ENCODE measurements at regions not wholly inside any gene's neighbourhood (a gene's known extent, or its start where the extent isn't known, plus 50 kb on each side); places are given as distances from the start of the nearest gene placed in this dataset.

- Histone ChIP-seq H3K4me3 (no peak overlapping the region), H3K27me3 (ENCODE audit: insufficient read depth) (no peaks in the 10 kb centered on the region), H3K79me2 (replicated peaks; ENCODE audit: insufficient read depth) (no peaks in the 10 kb centered on the region), H3K4me2 (no peak overlapping the region), H3K4me1 (ENCODE audit: insufficient read depth) (no peaks in the 10 kb centered on the region), H2AFZ (no peak overlapping the region), H3K36me3 (ENCODE audit: insufficient read depth) (no peaks in the 10 kb centered on the region; the same call in 1 of the 2 replicates), H3K27ac (ENCODE audit: low read depth) (no peak overlapping the region), H3K9me2 (ENCODE audit: insufficient read depth) (no peaks in the 10 kb centered on the region), H3F3A (replicated peaks; ENCODE audit: low read depth) (no peaks in the 10 kb centered on the region), H4K20me1 (replicated peaks; ENCODE audit: insufficient read depth) (no peaks in the 10 kb centered on the region)
- ATAC-seq, result no peak
- H3K27me3 Mint-ChIP-seq (ENCODE audit: insufficient read depth, low read depth, poor library complexity), result no peaks in the 10 kb centered on the region
- peaks cover 7% of the 10 kb centered on the region; the same call in 2 of the 3 replicates for H3K36me3 Mint-ChIP-seq (ENCODE audit: low read depth)
- TF ChIP-seq, protein P1, sequence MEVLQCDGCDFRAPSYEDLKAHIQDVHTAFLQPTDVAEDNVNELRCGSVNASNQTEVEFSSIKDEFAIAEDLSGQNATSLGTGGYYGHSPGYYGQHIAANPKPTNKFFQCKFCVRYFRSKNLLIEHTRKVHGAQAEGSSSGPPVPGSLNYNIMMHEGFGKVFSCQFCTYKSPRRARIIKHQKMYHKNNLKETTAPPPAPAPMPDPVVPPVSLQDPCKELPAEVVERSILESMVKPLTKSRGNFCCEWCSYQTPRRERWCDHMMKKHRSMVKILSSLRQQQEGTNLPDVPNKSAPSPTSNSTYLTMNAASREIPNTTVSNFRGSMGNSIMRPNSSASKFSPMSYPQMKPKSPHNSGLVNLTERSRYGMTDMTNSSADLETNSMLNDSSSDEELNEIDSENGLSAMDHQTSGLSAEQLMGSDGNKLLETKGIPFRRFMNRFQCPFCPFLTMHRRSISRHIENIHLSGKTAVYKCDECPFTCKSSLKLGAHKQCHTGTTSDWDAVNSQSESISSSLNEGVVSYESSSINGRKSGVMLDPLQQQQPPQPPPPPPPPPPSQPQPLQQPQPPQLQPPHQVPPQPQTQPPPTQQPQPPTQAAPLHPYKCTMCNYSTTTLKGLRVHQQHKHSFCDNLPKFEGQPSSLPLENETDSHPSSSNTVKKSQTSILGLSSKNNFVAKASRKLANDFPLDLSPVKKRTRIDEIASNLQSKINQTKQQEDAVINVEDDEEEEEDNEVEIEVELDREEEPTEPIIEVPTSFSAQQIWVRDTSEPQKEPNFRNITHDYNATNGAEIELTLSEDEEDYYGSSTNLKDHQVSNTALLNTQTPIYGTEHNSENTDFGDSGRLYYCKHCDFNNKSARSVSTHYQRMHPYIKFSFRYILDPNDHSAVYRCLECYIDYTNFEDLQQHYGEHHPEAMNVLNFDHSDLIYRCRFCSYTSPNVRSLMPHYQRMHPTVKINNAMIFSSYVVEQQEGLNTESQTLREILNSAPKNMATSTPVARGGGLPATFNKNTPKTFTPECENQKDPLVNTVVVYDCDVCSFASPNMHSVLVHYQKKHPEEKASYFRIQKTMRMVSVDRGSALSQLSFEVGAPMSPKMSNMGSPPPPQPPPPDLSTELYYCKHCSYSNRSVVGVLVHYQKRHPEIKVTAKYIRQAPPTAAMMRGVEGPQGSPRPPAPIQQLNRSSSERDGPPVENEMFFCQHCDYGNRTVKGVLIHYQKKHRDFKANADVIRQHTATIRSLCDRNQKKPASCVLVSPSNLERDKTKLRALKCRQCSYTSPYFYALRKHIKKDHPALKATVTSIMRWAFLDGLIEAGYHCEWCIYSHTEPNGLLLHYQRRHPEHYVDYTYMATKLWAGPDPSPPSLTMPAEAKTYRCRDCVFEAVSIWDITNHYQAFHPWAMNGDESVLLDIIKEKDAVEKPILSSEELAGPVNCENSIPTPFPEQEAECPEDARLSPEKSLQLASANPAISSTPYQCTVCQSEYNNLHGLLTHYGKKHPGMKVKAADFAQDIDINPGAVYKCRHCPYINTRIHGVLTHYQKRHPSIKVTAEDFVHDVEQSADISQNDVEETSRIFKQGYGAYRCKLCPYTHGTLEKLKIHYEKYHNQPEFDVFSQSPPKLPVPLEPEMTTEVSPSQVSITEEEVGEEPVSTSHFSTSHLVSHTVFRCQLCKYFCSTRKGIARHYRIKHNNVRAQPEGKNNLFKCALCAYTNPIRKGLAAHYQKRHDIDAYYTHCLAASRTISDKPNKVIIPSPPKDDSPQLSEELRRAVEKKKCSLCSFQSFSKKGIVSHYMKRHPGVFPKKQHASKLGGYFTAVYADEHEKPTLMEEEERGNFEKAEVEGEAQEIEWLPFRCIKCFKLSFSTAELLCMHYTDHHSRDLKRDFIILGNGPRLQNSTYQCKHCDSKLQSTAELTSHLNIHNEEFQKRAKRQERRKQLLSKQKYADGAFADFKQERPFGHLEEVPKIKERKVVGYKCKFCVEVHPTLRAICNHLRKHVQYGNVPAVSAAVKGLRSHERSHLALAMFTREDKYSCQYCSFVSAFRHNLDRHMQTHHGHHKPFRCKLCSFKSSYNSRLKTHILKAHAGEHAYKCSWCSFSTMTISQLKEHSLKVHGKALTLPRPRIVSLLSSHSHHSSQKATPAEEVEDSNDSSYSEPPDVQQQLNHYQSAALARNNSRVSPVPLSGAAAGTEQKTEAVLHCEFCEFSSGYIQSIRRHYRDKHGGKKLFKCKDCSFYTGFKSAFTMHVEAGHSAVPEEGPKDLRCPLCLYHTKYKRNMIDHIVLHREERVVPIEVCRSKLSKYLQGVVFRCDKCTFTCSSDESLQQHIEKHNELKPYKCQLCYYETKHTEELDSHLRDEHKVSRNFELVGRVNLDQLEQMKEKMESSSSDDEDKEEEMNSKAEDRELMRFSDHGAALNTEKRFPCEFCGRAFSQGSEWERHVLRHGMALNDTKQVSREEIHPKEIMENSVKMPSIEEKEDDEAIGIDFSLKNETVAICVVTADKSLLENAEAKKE (CRISPR knock-in tag; IDR thresholded peaks at IDR 0.05), result no peak
- TF ChIP-seq EZH2 (IDR thresholded peaks at IDR 0.05; ENCODE audit: low read depth, unreplicated experiment) (no peak), CREB1 (CRISPR knock-in tag; IDR thresholded peaks at IDR 0.05; ENCODE audit: low read depth) (no peak), JUNB (IDR thresholded peaks at IDR 0.05; ENCODE audit: unreplicated experiment) (no peak), ZNF331 (CRISPR knock-in tag; IDR thresholded peaks at IDR 0.05; ENCODE audit: low read depth) (no peak), STAT1 (IDR thresholded peaks at IDR 0.05; ENCODE audit: unreplicated experiment) (no peak), ETS1 (IDR thresholded peaks at IDR 0.05) (no peak), EZH2phosphoT487 (IDR thresholded peaks at IDR 0.05; ENCODE audit: unreplicated experiment) (no peak), POLR2AphosphoS5 (IDR thresholded peaks at IDR 0.05; ENCODE audit: low read depth) (no peak), ZNF114 (CRISPR knock-in tag; IDR thresholded peaks at IDR 0.05) (no peak), NANOG (IDR thresholded peaks at IDR 0.05; ENCODE audit: borderline replicate concordance) (no peak)
- TF ChIP-seq, protein P2, sequence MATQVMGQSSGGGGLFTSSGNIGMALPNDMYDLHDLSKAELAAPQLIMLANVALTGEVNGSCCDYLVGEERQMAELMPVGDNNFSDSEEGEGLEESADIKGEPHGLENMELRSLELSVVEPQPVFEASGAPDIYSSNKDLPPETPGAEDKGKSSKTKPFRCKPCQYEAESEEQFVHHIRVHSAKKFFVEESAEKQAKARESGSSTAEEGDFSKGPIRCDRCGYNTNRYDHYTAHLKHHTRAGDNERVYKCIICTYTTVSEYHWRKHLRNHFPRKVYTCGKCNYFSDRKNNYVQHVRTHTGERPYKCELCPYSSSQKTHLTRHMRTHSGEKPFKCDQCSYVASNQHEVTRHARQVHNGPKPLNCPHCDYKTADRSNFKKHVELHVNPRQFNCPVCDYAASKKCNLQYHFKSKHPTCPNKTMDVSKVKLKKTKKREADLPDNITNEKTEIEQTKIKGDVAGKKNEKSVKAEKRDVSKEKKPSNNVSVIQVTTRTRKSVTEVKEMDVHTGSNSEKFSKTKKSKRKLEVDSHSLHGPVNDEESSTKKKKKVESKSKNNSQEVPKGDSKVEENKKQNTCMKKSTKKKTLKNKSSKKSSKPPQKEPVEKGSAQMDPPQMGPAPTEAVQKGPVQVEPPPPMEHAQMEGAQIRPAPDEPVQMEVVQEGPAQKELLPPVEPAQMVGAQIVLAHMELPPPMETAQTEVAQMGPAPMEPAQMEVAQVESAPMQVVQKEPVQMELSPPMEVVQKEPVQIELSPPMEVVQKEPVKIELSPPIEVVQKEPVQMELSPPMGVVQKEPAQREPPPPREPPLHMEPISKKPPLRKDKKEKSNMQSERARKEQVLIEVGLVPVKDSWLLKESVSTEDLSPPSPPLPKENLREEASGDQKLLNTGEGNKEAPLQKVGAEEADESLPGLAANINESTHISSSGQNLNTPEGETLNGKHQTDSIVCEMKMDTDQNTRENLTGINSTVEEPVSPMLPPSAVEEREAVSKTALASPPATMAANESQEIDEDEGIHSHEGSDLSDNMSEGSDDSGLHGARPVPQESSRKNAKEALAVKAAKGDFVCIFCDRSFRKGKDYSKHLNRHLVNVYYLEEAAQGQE (IDR thresholded peaks at IDR 0.05; ENCODE audit: unreplicated experiment), result no peak
- TF ChIP-seq, protein P3, sequence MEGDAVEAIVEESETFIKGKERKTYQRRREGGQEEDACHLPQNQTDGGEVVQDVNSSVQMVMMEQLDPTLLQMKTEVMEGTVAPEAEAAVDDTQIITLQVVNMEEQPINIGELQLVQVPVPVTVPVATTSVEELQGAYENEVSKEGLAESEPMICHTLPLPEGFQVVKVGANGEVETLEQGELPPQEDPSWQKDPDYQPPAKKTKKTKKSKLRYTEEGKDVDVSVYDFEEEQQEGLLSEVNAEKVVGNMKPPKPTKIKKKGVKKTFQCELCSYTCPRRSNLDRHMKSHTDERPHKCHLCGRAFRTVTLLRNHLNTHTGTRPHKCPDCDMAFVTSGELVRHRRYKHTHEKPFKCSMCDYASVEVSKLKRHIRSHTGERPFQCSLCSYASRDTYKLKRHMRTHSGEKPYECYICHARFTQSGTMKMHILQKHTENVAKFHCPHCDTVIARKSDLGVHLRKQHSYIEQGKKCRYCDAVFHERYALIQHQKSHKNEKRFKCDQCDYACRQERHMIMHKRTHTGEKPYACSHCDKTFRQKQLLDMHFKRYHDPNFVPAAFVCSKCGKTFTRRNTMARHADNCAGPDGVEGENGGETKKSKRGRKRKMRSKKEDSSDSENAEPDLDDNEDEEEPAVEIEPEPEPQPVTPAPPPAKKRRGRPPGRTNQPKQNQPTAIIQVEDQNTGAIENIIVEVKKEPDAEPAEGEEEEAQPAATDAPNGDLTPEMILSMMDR (conservative IDR thresholded peaks at IDR 0.05; ENCODE audit: low read depth in 2 of 2), result no peak
- H3K4me1 Mint-ChIP-seq, result peaks cover 2% of the 10 kb centered on the region; the same call in 2 of the 3 replicates
- peaks cover 5% of the 10 kb centered on the region; the same call in 1 of the 3 replicates for H3K9me3 Mint-ChIP-seq
- H3K4me3 Mint-ChIP-seq, result no peak overlapping the region
- no peak overlapping the region for H3K27ac Mint-ChIP-seq
- DNase-seq (ENCODE audit: low spot score), result no peak
Measured at GRCh38 chrX:63513825-63514568, 162.9 kb upstream of the SPIN4 start.

Data from GM23338 (cell line).